ENCODE measurements at regions not wholly inside any gene's neighbourhood (a gene's known extent, or its start where the extent isn't known, plus 50 kb on each side); places are given as distances from the start of the nearest gene placed in this dataset.
A peak's percentile ranks its signal among the peaks of the same experiment; 100 is the strongest.

GRCh38 chr18:22831441-22831904, 101.7 kb upstream of the RBBP8 start:
- DNase-seq, result no peak
- H3K9me3 ChIP-seq (ENCODE audit: control insufficient read depth in 2 of 2, low read length in 2 of 2), result no peaks in the 10 kb centered on the region
- ATAC-seq (ENCODE audit: low read depth in 2 of 2), result no peak
- Mint-ChIP-seq H3K27ac (no peak overlapping the region), H3K36me3 (no peaks in the 10 kb centered on the region), H3K4me1 (peaks cover 0 to 1% (median 0%) of the 10 kb centered on the region in 4 donors), H3K9me3 (peaks cover 0 to 3% (median 0%) of the 10 kb centered on the region in 7 donors), H3K27me3 (peaks cover 46% of the 10 kb centered on the region), H3K4me3 (no peak overlapping the region)
- H3K4me3 ChIP-seq (ENCODE audit: low read depth, low read length), result no peak overlapping the region
- H3K27ac ChIP-seq (ENCODE audit: insufficient read depth, low read length, poor library complexity, severe bottlenecking), result no peak overlapping the region
- peaks cover 11% of the 10 kb centered on the region for H3K27me3 ChIP-seq (ENCODE audit: control insufficient read depth, insufficient read depth, low read length)
- no peaks in the 10 kb centered on the region for H3K4me1 ChIP-seq (ENCODE audit: control insufficient read depth, insufficient read depth, low read length, poor library complexity, severe bottlenecking)
- H3K36me3 ChIP-seq (ENCODE audit: control insufficient read depth, insufficient read depth, low read length), result no peaks in the 10 kb centered on the region

GRCh38 chr18:22836932-22837331, 96.2 kb upstream of the RBBP8 start:
- H3K9me3 Mint-ChIP-seq, result no peaks in the 10 kb centered on the region
- H3K36me3 Mint-ChIP-seq, result no peaks in the 10 kb centered on the region
- Histone ChIP-seq H3K4me3 (ENCODE audit: low read depth, low read length) (no peak overlapping the region), H3K4me1 (ENCODE audit: control insufficient read depth, insufficient read depth, low read length, poor library complexity, severe bottlenecking) (peaks cover 16% of the 10 kb centered on the region), H3K27me3 (ENCODE audit: control insufficient read depth, insufficient read depth, low read length) (peaks cover 7% of the 10 kb centered on the region), H3K27ac (ENCODE audit: insufficient read depth, low read length, poor library complexity, severe bottlenecking) (no peak overlapping the region), H3K36me3 (ENCODE audit: control insufficient read depth, insufficient read depth, low read length) (no peaks in the 10 kb centered on the region), H3K9me3 (ENCODE audit: control insufficient read depth in 2 of 2, low read length in 2 of 2) (no peaks in the 10 kb centered on the region)
- no peak overlapping the region for H3K27ac Mint-ChIP-seq
- no peak for ATAC-seq (ENCODE audit: low read depth in 2 of 2)
- DNase-seq, result no peak
- no peaks in the 10 kb centered on the region for H3K4me1 Mint-ChIP-seq
- H3K27me3 Mint-ChIP-seq, result peaks cover 22% of the 10 kb centered on the region
- H3K4me3 Mint-ChIP-seq, result no peak overlapping the region

GRCh38 chr18:22838221-22838620, 94.9 kb upstream of the RBBP8 start:
- ATAC-seq (ENCODE audit: low read depth in 2 of 2), result no peak

DNA sequence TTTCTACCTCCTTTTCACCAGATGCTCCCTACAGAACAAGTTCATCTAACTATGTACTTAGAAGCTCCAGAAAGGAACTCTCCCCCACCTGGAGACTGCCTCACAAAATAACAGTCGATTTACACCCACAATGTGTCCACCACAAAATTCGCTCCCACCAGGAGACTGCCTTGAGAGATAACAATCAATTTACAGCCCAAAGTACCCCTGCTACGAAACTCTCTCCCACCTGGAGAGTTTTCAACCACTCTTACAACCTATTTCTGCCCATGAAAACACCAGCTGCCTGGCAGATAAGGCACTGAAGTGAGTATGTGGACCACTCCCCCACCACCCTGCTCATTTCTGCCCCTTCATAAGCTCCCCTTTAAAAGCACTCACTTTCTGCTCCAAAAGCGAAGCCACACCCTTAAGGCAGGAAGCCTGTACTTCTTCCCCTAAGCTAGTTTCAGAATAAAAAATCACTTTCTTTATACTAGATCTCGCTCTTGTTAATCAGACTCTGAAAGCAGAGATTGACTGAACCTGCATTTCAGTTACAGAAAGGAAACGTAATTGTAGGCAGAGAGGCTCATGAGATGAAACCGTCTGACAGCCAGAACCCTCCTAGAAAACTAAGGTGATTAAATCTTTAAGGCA, 94.4 kb upstream of the RBBP8 start:
- Histone ChIP-seq H3K36me3 (ENCODE audit: control insufficient read depth, insufficient read depth, low read length) (no peaks in the 10 kb centered on the region), H3K27ac (ENCODE audit: insufficient read depth, low read length, poor library complexity, severe bottlenecking) (no peak overlapping the region), H3K4me1 (ENCODE audit: control insufficient read depth, insufficient read depth, low read length, poor library complexity, severe bottlenecking) (peaks cover 16% of the 10 kb centered on the region), H3K9me3 (ENCODE audit: control insufficient read depth in 2 of 2, low read length in 2 of 2) (no peaks in the 10 kb centered on the region), H3K4me3 (ENCODE audit: low read depth, low read length) (peak overlapping the region; percentile 72), H3K27me3 (ENCODE audit: control insufficient read depth, insufficient read depth, low read length) (peaks cover 4% of the 10 kb centered on the region)
- Mint-ChIP-seq H3K9me3 (no peaks in the 10 kb centered on the region), H3K27ac (no peak overlapping the region), H3K36me3 (no peaks in the 10 kb centered on the region), H3K4me1 (no peaks in the 10 kb centered on the region), H3K27me3 (peaks cover 16% of the 10 kb centered on the region), H3K4me3 (no peak overlapping the region)
- DNase-seq, result peak in 2 of 3 donors; percentile 6 to 70
- ATAC-seq (ENCODE audit: low read depth in 2 of 2), result peak in 1 of 2 donors; percentile 42

More at GRCh38 chr18:22838221-22838620, 94.9 kb upstream of the RBBP8 start:
- Histone ChIP-seq H3K4me1 (ENCODE audit: control insufficient read depth, insufficient read depth, low read length, poor library complexity, severe bottlenecking) (peaks cover 16% of the 10 kb centered on the region), H3K27me3 (ENCODE audit: control insufficient read depth, insufficient read depth, low read length) (peaks cover 4% of the 10 kb centered on the region), H3K27ac (ENCODE audit: insufficient read depth, low read length, poor library complexity, severe bottlenecking) (no peak overlapping the region), H3K36me3 (ENCODE audit: control insufficient read depth, insufficient read depth, low read length) (no peaks in the 10 kb centered on the region), H3K4me3 (ENCODE audit: low read depth, low read length) (no peak overlapping the region), H3K9me3 (ENCODE audit: control insufficient read depth in 2 of 2, low read length in 2 of 2) (no peaks in the 10 kb centered on the region)
- no peaks in the 10 kb centered on the region for H3K4me1 Mint-ChIP-seq
- peaks cover 21% of the 10 kb centered on the region for H3K27me3 Mint-ChIP-seq
- H3K27ac Mint-ChIP-seq, result no peak overlapping the region
- no peak for DNase-seq
- H3K9me3 Mint-ChIP-seq, result no peaks in the 10 kb centered on the region
- no peak overlapping the region for H3K4me3 Mint-ChIP-seq
- no peaks in the 10 kb centered on the region for H3K36me3 Mint-ChIP-seq

- no peak overlapping the region for H3K27ac Mint-ChIP-seq
- no peaks in the 10 kb centered on the region for H3K9me3 Mint-ChIP-seq
- ATAC-seq (ENCODE audit: low read depth in 2 of 2), result no peak
- Histone ChIP-seq H3K4me1 (ENCODE audit: control insufficient read depth, insufficient read depth, low read length, poor library complexity, severe bottlenecking) (peaks cover 16% of the 10 kb centered on the region), H3K27me3 (ENCODE audit: control insufficient read depth, insufficient read depth, low read length) (peaks cover 4% of the 10 kb centered on the region), H3K36me3 (ENCODE audit: control insufficient read depth, insufficient read depth, low read length) (no peaks in the 10 kb centered on the region), H3K27ac (ENCODE audit: insufficient read depth, low read length, poor library complexity, severe bottlenecking) (no peak overlapping the region), H3K9me3 (ENCODE audit: control insufficient read depth in 2 of 2, low read length in 2 of 2) (no peaks in the 10 kb centered on the region), H3K4me3 (ENCODE audit: low read depth, low read length) (peak overlapping the region; percentile 72)
- H3K36me3 Mint-ChIP-seq, result no peaks in the 10 kb centered on the region
- H3K27me3 Mint-ChIP-seq, result peaks cover 10% of the 10 kb centered on the region
- peak in 1 of 3 donors; percentile 46 for DNase-seq
- H3K4me3 Mint-ChIP-seq, result no peak overlapping the region
- H3K4me1 Mint-ChIP-seq, result no peaks in the 10 kb centered on the region
Measured at GRCh38 chr18:22839340-22839821, 93.7 kb upstream of the RBBP8 start.

GRCh38 chr18:22840606-22841144, 92.5 kb upstream of the RBBP8 start:
- Mint-ChIP-seq H3K4me3 (no peak overlapping the region), H3K27me3 (no peaks in the 10 kb centered on the region), H3K27ac (no peak overlapping the region), H3K36me3 (no peaks in the 10 kb centered on the region), H3K4me1 (no peaks in the 10 kb centered on the region), H3K9me3 (no peaks in the 10 kb centered on the region)
- Histone ChIP-seq H3K27me3 (ENCODE audit: control insufficient read depth, insufficient read depth, low read length) (peaks cover 4% of the 10 kb centered on the region), H3K4me3 (ENCODE audit: low read depth, low read length) (no peak overlapping the region), H3K9me3 (ENCODE audit: control insufficient read depth in 2 of 2, low read length in 2 of 2) (no peaks in the 10 kb centered on the region), H3K36me3 (ENCODE audit: control insufficient read depth, insufficient read depth, low read length) (no peaks in the 10 kb centered on the region), H3K4me1 (ENCODE audit: control insufficient read depth, insufficient read depth, low read length, poor library complexity, severe bottlenecking) (peaks cover 16% of the 10 kb centered on the region), H3K27ac (ENCODE audit: insufficient read depth, low read length, poor library complexity, severe bottlenecking) (no peak overlapping the region)
- ATAC-seq (ENCODE audit: low read depth in 2 of 2), result no peak
- DNase-seq, result no peak

GRCh38 chr18:22841840-22842239, 91.3 kb upstream of the RBBP8 start:
- Mint-ChIP-seq H3K27me3 (no peaks in the 10 kb centered on the region), H3K36me3 (no peaks in the 10 kb centered on the region), H3K9me3 (no peaks in the 10 kb centered on the region), H3K27ac (no peak overlapping the region), H3K4me1 (no peaks in the 10 kb centered on the region), H3K4me3 (no peak overlapping the region)
- H3K36me3 ChIP-seq (ENCODE audit: control insufficient read depth, insufficient read depth, low read length), result no peaks in the 10 kb centered on the region
- ATAC-seq (ENCODE audit: low read depth in 2 of 2), result no peak
- no peaks in the 10 kb centered on the region for H3K9me3 ChIP-seq (ENCODE audit: control insufficient read depth in 2 of 2, low read length in 2 of 2)
- no peak overlapping the region for H3K4me3 ChIP-seq (ENCODE audit: low read depth, low read length)
- H3K4me1 ChIP-seq (ENCODE audit: control insufficient read depth, insufficient read depth, low read length, poor library complexity, severe bottlenecking), result peaks cover 16% of the 10 kb centered on the region
- no peak for DNase-seq
- no peak overlapping the region for H3K27ac ChIP-seq (ENCODE audit: insufficient read depth, low read length, poor library complexity, severe bottlenecking)
- no peaks in the 10 kb centered on the region for H3K27me3 ChIP-seq (ENCODE audit: control insufficient read depth, insufficient read depth, low read length)

- peaks cover 9% of the 10 kb centered on the region for H3K4me1 ChIP-seq (ENCODE audit: control insufficient read depth, insufficient read depth, low read length, poor library complexity, severe bottlenecking)
- no peak overlapping the region for H3K4me3 ChIP-seq (ENCODE audit: low read depth, low read length)
- H3K27ac Mint-ChIP-seq, result no peak overlapping the region
- ATAC-seq (ENCODE audit: low read depth in 2 of 2), result no peak
- DNase-seq, result no peak
- H3K36me3 Mint-ChIP-seq, result no peaks in the 10 kb centered on the region
- peaks cover 4% of the 10 kb centered on the region for H3K27me3 Mint-ChIP-seq
- no peaks in the 10 kb centered on the region for H3K4me1 Mint-ChIP-seq
- no peak overlapping the region for H3K4me3 Mint-ChIP-seq
- no peaks in the 10 kb centered on the region for H3K36me3 ChIP-seq (ENCODE audit: control insufficient read depth, insufficient read depth, low read length)
- H3K9me3 Mint-ChIP-seq, result no peaks in the 10 kb centered on the region
- no peak overlapping the region for H3K27ac ChIP-seq (ENCODE audit: insufficient read depth, low read length, poor library complexity, severe bottlenecking)
- no peaks in the 10 kb centered on the region for H3K27me3 ChIP-seq (ENCODE audit: control insufficient read depth, insufficient read depth, low read length)
- no peaks in the 10 kb centered on the region for H3K9me3 ChIP-seq (ENCODE audit: control insufficient read depth in 2 of 2, low read length in 2 of 2)
Measured at GRCh38 chr18:22844190-22844589, 88.9 kb upstream of the RBBP8 start.
